SK-N-SH treated with all-trans-retinoic acid at 6 μM for 48 hours (cell line): ENCODE measurements at regions not wholly inside any gene's neighbourhood (a gene's known extent, or its start where the extent isn't known, plus 50 kb on each side); places are given as distances from the start of the nearest gene placed in this dataset.

Experiments used
- ATAC-seq: fragments of 200-7000 bp; cut with Tn5 transposase; 3 replicates; pipeline ENCODE4 v1.9.1; 2020; ENCODE audit warnings: mild to moderate bottlenecking, moderate library complexity
- ARNTL ChIP-seq: fragments of 450-650 bp; formaldehyde crosslinking; IDR thresholded peaks from 2 replicates; pipeline ENCODE4 v1.5.0; 2020; ENCODE audit warnings: low read depth, mild to moderate bottlenecking, moderate library complexity, borderline replicate concordance
- BACH2 ChIP-seq: fragments of 250-450 bp; sonication (Bioruptor Pico); IDR thresholded peaks from 2 replicates; pipeline ENCODE4 v1.9.0; 2021; ENCODE audit warnings: mild to moderate bottlenecking, borderline replicate concordance
- CSDC2 ChIP-seq: fragments of 250-450 bp; sonication (Bioruptor Pico); IDR thresholded peaks from 2 replicates; pipeline ENCODE4 v1.5.0; 2020; ENCODE audit warnings: mild to moderate bottlenecking, moderate library complexity
- ESRRG ChIP-seq: fragments of 250-450 bp; sonication (Bioruptor Pico); IDR thresholded peaks from 2 replicates; pipeline ENCODE4 v1.6.1; 2021; ENCODE audit warnings: mild to moderate bottlenecking
- GLIS3 ChIP-seq: fragments of 250-450 bp; sonication (Bioruptor Pico); IDR thresholded peaks from 2 replicates; pipeline ENCODE4 v1.5.0; 2020; ENCODE audit warnings: mild to moderate bottlenecking, moderate library complexity
- ISL1 ChIP-seq: fragments of 250-450 bp; sonication (Bioruptor Pico); IDR thresholded peaks from 2 replicates; pipeline ENCODE4 v2.1.2; 2022; ENCODE audit warnings: mild to moderate bottlenecking, moderate library complexity
- OSR1 ChIP-seq: fragments of 250-450 bp; sonication (Bioruptor Pico); IDR thresholded peaks from 2 replicates; pipeline ENCODE4 v1.8.0; 2022; ENCODE audit warnings: moderate library complexity, mild to moderate bottlenecking, inconsistent platforms
- PPARA ChIP-seq: fragments of 250-450 bp; sonication (Bioruptor Pico); IDR thresholded peaks from 2 replicates; pipeline ENCODE4 v1.5.0; 2020; ENCODE audit warnings: mild to moderate bottlenecking, borderline replicate concordance
- RARB ChIP-seq: fragments of 250-450 bp; sonication (Bioruptor Pico); IDR thresholded peaks from 2 replicates; pipeline ENCODE4 v1.8.0; 2021; ENCODE audit warnings: mild to moderate bottlenecking, moderate library complexity
- SNAI2 ChIP-seq: fragments of 250-450 bp; sonication (Bioruptor Pico); IDR thresholded peaks from 2 replicates; pipeline ENCODE4 v1.5.0; 2020; ENCODE audit warnings: mild to moderate bottlenecking, moderate library complexity
- TCF4 ChIP-seq: fragments of 250-450 bp; sonication (Bioruptor Pico); IDR thresholded peaks from 2 replicates; pipeline ENCODE4 v1.8.0; 2021; ENCODE audit warnings: mild to moderate bottlenecking, moderate library complexity, borderline replicate concordance
- TOX ChIP-seq: fragments of 250-450 bp; sonication (Bioruptor Pico); IDR thresholded peaks from 2 replicates; pipeline ENCODE4 v1.8.0; 2021; ENCODE audit warnings: mild to moderate bottlenecking, moderate library complexity, borderline replicate concordance
- ZC3H10 ChIP-seq: fragments of 250-450 bp; sonication (Bioruptor Pico); IDR thresholded peaks from 2 replicates; pipeline ENCODE4 v1.5.1; 2021; ENCODE audit warnings: mild to moderate bottlenecking, moderate library complexity
- ZFP3 ChIP-seq: fragments of 250-450 bp; sonication (Bioruptor Pico); IDR thresholded peaks from 2 replicates; pipeline ENCODE4 v1.5.0; 2020; ENCODE audit warnings: mild to moderate bottlenecking, moderate library complexity
- ZFP30 ChIP-seq: fragments of 450-650 bp; formaldehyde crosslinking; IDR thresholded peaks from 2 replicates; pipeline ENCODE4 v1.5.0; 2022; ENCODE audit warnings: mild to moderate bottlenecking, moderate library complexity
- ZNF565 ChIP-seq: fragments of 450-650 bp; formaldehyde crosslinking; conservative IDR thresholded peaks from 2 replicates; pipeline ENCODE4 v1.5.0; 2020; ENCODE audit warnings: low read depth, mild to moderate bottlenecking, moderate library complexity
- ZNF8 ChIP-seq: fragments of 450-650 bp; formaldehyde crosslinking; IDR thresholded peaks from 2 replicates; pipeline ENCODE4 v1.5.0; 2020; ENCODE audit warnings: mild to moderate bottlenecking, moderate library complexity
- TF ChIP-seq, protein P1 (sequence below): fragments of 250-450 bp; sonication (Bioruptor Pico); IDR thresholded peaks from 2 replicates; pipeline ENCODE4 v1.8.0; 2020; ENCODE audit warnings: mild to moderate bottlenecking, moderate library complexity, borderline replicate concordance
- TF ChIP-seq, protein P2 (sequence below): fragments of 250-450 bp; sonication (Bioruptor Pico); IDR thresholded peaks from 2 replicates; pipeline ENCODE4 v1.5.1; 2021; ENCODE audit warnings: mild to moderate bottlenecking, moderate library complexity
- TF ChIP-seq, protein P3 (sequence below): fragments of 250-450 bp; sonication (Bioruptor Pico); IDR thresholded peaks from 2 replicates; pipeline ENCODE4 v1.5.1; 2020; ENCODE audit warnings: low read depth, mild to moderate bottlenecking, moderate library complexity
- TF ChIP-seq, protein P4 (sequence below): fragments of 250-450 bp; sonication (Bioruptor Pico); IDR thresholded peaks from 2 replicates; pipeline ENCODE4 v1.8.0; 2021; ENCODE audit warnings: low read depth, mild to moderate bottlenecking, moderate library complexity, borderline replicate concordance

DNA sequence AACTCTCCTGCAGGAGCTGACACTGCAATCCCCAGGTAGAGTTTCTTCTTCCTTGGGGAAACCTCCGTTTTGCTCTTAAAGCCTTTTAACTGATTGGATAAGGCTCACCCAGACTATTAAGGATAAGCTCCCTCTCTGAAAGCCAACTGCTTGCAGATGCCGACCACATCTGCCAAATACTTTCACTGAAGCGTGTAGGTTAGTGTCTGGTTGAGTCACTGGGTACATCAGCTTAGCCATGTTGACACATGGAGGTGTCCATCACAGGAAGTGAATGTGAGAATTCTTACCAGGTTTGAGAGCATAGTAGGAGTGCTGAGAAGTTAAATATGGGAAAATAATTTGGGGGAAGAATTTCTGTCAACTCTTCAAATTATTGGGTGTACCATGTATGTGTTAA is 202.0 kb downstream of the AJAP1 start (continued):
- TF ChIP-seq, protein P1, sequence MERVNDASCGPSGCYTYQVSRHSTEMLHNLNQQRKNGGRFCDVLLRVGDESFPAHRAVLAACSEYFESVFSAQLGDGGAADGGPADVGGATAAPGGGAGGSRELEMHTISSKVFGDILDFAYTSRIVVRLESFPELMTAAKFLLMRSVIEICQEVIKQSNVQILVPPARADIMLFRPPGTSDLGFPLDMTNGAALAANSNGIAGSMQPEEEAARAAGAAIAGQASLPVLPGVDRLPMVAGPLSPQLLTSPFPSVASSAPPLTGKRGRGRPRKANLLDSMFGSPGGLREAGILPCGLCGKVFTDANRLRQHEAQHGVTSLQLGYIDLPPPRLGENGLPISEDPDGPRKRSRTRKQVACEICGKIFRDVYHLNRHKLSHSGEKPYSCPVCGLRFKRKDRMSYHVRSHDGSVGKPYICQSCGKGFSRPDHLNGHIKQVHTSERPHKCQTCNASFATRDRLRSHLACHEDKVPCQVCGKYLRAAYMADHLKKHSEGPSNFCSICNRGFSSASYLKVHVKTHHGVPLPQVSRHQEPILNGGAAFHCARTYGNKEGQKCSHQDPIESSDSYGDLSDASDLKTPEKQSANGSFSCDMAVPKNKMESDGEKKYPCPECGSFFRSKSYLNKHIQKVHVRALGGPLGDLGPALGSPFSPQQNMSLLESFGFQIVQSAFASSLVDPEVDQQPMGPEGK (CRISPR knock-in tag) = no peak
- TF ChIP-seq ISL1 (CRISPR knock-in tag) (no peak), ZFP3 (CRISPR knock-in tag) (no peak), SNAI2 (CRISPR knock-in tag) (no peak), TCF4 (CRISPR knock-in tag) (no peak)
- TF ChIP-seq, protein P2, sequence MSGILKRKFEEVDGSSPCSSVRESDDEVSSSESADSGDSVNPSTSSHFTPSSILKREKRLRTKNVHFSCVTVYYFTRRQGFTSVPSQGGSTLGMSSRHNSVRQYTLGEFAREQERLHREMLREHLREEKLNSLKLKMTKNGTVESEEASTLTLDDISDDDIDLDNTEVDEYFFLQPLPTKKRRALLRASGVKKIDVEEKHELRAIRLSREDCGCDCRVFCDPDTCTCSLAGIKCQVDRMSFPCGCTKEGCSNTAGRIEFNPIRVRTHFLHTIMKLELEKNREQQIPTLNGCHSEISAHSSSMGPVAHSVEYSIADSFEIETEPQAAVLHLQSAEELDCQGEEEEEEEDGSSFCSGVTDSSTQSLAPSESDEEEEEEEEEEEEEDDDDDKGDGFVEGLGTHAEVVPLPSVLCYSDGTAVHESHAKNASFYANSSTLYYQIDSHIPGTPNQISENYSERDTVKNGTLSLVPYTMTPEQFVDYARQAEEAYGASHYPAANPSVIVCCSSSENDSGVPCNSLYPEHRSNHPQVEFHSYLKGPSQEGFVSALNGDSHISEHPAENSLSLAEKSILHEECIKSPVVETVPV (CRISPR knock-in tag) = no peak

DNA sequence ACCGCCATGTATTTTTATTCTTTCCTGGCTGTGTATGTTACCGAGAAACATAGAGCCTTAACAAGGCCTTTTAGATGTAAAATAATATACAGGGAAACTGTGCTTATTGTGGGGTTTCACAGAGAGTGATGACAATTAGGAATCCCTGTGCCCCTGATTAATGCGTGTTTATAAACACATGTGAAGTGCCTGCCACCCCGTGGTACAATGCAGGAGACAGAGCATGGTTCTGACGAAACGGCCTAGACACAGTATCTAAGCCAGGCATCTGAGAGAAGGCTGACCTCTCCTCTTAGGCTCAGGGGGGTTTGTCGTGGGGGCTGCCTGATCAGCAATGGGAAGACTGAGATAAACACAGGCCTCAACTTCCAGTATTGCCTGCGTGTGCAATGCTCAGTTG is 200.0 kb downstream of the AJAP1 start:
- TF ChIP-seq OSR1 (no peak), ZC3H10 (no peak)
- ATAC-seq = no peak

DNA sequence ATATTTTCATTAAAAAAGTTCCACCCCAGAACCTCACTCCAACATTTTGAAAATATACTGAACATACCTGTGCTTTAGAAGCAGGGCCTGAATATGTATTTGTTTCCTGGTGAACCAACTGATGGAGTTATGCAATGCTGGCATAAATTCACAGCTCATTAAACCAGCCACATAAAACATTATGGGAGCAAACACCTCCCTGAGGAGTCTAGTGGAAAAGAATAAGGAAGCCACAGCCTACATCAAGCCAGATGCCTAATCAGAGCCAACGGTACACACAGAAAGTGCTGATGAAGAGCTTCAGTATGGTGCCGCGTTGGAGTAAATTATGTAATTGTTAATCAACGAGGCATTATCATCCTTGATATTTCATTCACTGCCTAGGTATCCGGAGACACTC is 199.5 kb downstream of the AJAP1 start:
- TF ChIP-seq RARB (CRISPR knock-in tag) = no peak
- TF ChIP-seq, all 23 proteins: peak for 0
- ATAC-seq = no peak

DNA sequence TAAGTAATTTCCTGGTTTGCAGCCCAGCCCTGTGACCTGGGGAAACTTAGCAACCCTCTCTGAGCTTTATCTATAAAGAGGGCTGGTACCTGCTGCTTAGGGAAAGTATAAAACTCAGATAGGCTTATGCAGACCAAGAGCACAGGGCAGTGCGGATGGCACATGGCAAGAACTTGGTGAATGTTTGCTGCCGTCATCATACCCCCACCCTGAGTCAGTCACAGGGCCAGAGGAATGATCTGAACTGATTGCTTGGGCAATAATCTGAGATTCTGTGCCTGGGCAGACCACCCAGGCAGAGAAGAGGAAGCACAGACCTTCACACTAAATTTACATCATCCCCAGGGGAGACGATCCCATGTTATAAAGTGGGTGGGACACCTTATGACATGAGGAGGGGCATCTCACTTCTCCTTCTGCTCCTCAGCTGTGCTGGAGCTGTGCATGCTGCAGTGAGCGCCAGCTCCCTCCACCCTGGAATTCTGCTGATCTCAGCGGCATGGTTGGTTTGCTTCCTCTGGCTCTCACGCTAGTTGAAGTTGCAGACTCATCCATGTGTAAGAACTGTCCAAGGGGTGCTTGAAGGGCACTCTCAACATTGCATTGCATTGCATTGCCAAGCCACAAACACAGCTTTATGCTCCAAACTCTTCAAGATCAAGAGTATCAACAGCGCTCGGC is 197.1 kb downstream of the AJAP1 start:
- TF ChIP-seq ESRRG (CRISPR knock-in tag) (no peak), ZFP30 (CRISPR knock-in tag) (no peak), PPARA (CRISPR knock-in tag) (no peak), BACH2 (CRISPR knock-in tag) (no peak), ZFP3 (CRISPR knock-in tag) (no peak), TOX (CRISPR knock-in tag) (no peak), CSDC2 (no peak), ISL1 (CRISPR knock-in tag) (no peak), OSR1 (no peak), ZNF565 (no peak), GLIS3 (no peak), TCF4 (CRISPR knock-in tag) (no peak), SNAI2 (CRISPR knock-in tag) (no peak), RARB (CRISPR knock-in tag) (no peak), ARNTL (CRISPR knock-in tag) (no peak)
- TF ChIP-seq, protein P1 (CRISPR knock-in tag) = no peak
- TF ChIP-seq, protein P3, sequence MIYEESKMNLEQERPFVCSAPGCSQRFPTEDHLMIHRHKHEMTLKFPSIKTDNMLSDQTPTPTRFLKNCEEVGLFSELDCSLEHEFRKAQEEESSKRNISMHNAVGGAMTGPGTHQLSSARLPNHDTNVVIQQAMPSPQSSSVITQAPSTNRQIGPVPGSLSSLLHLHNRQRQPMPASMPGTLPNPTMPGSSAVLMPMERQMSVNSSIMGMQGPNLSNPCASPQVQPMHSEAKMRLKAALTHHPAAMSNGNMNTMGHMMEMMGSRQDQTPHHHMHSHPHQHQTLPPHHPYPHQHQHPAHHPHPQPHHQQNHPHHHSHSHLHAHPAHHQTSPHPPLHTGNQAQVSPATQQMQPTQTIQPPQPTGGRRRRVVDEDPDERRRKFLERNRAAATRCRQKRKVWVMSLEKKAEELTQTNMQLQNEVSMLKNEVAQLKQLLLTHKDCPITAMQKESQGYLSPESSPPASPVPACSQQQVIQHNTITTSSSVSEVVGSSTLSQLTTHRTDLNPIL (CRISPR knock-in tag) = no peak
- no peak for ATAC-seq

DNA sequence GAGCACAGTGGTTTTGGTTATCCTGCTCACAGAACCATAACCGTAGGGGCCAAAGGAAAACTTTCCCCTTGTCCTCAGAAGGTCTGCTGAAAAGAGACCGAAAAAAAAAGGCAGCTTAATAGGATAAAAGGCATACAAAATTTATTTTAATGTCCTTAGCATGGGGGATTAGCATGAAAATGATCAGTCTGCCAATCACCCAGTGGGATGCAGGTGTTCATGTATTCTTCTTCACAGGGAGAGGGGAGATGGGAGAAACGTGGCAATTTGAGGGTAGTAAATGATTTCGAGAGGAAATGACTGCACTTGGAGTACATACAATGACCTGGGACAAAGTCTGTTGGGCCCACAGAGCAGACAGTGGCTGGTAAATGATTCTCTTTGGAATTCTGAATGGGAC is 194.0 kb downstream of the AJAP1 start:
- TF ChIP-seq ZNF8 (CRISPR knock-in tag) = no peak
- TF ChIP-seq, protein P2 (CRISPR knock-in tag) = no peak
- TF ChIP-seq, protein P4, sequence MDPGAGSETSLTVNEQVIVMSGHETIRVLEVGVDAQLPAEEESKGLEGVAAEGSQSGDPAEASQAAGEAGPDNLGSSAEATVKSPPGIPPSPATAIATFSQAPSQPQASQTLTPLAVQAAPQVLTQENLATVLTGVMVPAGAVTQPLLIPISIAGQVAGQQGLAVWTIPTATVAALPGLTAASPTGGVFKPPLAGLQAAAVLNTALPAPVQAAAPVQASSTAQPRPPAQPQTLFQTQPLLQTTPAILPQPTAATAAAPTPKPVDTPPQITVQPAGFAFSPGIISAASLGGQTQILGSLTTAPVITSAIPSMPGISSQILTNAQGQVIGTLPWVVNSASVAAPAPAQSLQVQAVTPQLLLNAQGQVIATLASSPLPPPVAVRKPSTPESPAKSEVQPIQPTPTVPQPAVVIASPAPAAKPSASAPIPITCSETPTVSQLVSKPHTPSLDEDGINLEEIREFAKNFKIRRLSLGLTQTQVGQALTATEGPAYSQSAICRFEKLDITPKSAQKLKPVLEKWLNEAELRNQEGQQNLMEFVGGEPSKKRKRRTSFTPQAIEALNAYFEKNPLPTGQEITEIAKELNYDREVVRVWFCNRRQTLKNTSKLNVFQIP (CRISPR knock-in tag) = no peak
- no peak for TF ChIP-seq ARNTL (CRISPR knock-in tag)
- TF ChIP-seq ISL1 (CRISPR knock-in tag) = no peak
- TF ChIP-seq, all 23 proteins: peak for 0
- ATAC-seq = no peak
